ENCODE measurements at regions not wholly inside any gene's neighbourhood (a gene's known extent, or its start where the extent isn't known, plus 50 kb on each side); places are given as distances from the start of the nearest gene placed in this dataset.

DNA sequence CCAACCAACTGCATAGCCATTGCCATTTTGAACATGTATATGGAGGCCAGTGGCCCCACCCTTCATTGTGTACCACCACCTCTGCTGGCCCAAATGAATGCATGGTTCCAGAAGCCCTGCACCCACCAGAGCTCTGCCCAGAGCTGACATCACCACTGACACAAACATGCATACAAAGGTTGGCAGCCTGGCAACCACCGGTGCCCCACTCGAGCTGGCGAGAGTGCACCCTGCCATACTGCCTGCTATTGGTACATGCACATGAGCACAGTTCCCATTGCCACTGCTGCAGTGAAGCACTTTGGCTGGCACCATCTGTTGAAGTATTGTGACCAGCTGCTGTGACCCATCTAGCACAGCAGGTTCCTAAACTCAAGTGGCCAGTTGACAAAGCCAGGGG, 1564.9 kb downstream of the OLFM4 start:
- Histone ChIP-seq H3K9me3 (peaks cover 0 to 13% (median 0%) of the 10 kb centered on the region in 8 donors), H3K4me3 (no peak overlapping the region), H3K36me3 (no peaks in the 10 kb centered on the region), H3K27me3 (replicated peaks in 1 of 7) (no peaks in the 10 kb centered on the region), H3K27ac (no peak overlapping the region), H3K4me1 (no peaks in the 10 kb centered on the region)
- intact Hi-C loops (cut with DNase I; ENCODE audit: low total_unique reads) = no loop called here
- DNase-seq = no peak
- 91 to 100% (median 93%) methylated on average over 1 to 3 of the region's 3 CpGs; no CpG with 5 or more reads in 1 of the 5 donors for WGBS, 5 donors
- TF ChIP-seq POLR2AphosphoS5 (IDR thresholded peaks at IDR 0.05) = no peak
- TF ChIP-seq POLR2A (IDR thresholded peaks at IDR 0.05) = no peak
- TF ChIP-seq, protein P1, sequence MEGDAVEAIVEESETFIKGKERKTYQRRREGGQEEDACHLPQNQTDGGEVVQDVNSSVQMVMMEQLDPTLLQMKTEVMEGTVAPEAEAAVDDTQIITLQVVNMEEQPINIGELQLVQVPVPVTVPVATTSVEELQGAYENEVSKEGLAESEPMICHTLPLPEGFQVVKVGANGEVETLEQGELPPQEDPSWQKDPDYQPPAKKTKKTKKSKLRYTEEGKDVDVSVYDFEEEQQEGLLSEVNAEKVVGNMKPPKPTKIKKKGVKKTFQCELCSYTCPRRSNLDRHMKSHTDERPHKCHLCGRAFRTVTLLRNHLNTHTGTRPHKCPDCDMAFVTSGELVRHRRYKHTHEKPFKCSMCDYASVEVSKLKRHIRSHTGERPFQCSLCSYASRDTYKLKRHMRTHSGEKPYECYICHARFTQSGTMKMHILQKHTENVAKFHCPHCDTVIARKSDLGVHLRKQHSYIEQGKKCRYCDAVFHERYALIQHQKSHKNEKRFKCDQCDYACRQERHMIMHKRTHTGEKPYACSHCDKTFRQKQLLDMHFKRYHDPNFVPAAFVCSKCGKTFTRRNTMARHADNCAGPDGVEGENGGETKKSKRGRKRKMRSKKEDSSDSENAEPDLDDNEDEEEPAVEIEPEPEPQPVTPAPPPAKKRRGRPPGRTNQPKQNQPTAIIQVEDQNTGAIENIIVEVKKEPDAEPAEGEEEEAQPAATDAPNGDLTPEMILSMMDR (IDR thresholded peaks at IDR 0.05 in 8 of 11, conservative IDR thresholded peaks at IDR 0.05 in 3 of 11) = no peak

DNA sequence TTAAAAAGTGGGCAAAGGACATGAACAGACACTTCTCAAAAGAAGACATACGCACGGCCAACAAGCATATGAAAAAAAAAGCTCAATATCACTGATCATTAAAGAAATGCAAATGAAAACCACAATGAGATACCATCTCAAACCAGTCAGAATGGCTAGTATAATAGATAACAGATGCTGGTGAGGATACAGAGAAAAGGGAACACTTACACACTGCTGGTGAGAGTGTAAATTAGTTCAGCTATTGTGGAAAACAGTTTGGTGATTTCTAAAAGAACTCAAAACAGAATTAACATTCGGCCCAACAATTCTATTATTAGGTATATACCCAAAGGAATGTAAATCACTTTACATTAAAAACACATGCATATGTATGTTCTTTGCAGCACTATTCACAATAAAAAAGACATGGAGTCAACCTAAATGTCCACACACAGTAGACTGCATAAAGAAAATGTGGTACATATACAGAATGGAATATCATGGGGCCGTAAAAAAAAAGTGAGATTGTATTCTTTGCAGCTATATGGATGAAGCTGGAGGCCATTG, 1569.0 kb downstream of the OLFM4 start:
- no peak overlapping the region for H3K4me3 ChIP-seq
- no peak for DNase-seq
- TF ChIP-seq POLR2A (IDR thresholded peaks at IDR 0.05) (no peak), POLR2AphosphoS5 (IDR thresholded peaks at IDR 0.05) (no peak)
- TF ChIP-seq, protein P1 (IDR thresholded peaks at IDR 0.05 in 8 of 11, conservative IDR thresholded peaks at IDR 0.05 in 3 of 11) = no peak
- no peaks in the 10 kb centered on the region for H3K36me3 ChIP-seq
- intact Hi-C loops (cut with DNase I; ENCODE audit: low total_unique reads) = no loop called here
- H3K27me3 ChIP-seq (replicated peaks in 1 of 7) = no peaks in the 10 kb centered on the region
- WGBS, 5 donors = 80 to 93% (median 85%) methylated on average over 4 of the region's 4 CpGs
- H3K4me1 ChIP-seq = no peaks in the 10 kb centered on the region
- H3K27ac ChIP-seq = no peak overlapping the region
- H3K9me3 ChIP-seq = peaks cover 0 to 30% (median 11%) of the 10 kb centered on the region in 8 donors

DNA sequence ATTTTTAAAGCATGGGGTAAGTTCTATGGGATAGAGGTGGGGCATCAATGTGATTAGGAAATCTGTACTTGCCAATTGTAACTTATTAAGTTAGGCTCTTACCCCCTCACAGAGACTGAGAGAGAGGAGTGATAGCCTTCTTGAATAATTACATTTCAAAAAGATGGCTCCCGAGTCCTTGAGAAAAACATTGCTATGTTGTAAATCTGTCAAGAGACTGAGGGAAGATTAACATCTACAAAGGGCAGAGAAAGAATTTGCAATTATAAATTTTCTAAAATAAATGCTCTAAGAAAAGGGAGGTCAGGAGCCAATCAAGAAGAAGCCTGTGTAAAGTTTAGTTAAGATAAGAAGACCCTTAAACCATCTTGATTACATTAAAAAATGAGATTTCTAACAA, 1570.8 kb downstream of the OLFM4 start:
- Histone ChIP-seq H3K27me3 (replicated peaks in 1 of 7) (no peaks in the 10 kb centered on the region), H3K36me3 (no peaks in the 10 kb centered on the region), H3K9me3 (peaks cover 0 to 36% (median 18%) of the 10 kb centered on the region in 8 donors), H3K27ac (no peak overlapping the region), H3K4me3 (no peak overlapping the region), H3K4me1 (no peaks in the 10 kb centered on the region)
- DNase-seq = no peak
- intact Hi-C loops (cut with DNase I; ENCODE audit: low total_unique reads) = no loop called here
- WGBS, 5 donors = 16 to 30% (median 24%) methylated on average over 1 of the region's 1 CpG
- no peak for TF ChIP-seq POLR2AphosphoS5 (IDR thresholded peaks at IDR 0.05)
- TF ChIP-seq, protein P1 (IDR thresholded peaks at IDR 0.05 in 8 of 11, conservative IDR thresholded peaks at IDR 0.05 in 3 of 11) = no peak
- TF ChIP-seq POLR2A (IDR thresholded peaks at IDR 0.05) = no peak

DNA sequence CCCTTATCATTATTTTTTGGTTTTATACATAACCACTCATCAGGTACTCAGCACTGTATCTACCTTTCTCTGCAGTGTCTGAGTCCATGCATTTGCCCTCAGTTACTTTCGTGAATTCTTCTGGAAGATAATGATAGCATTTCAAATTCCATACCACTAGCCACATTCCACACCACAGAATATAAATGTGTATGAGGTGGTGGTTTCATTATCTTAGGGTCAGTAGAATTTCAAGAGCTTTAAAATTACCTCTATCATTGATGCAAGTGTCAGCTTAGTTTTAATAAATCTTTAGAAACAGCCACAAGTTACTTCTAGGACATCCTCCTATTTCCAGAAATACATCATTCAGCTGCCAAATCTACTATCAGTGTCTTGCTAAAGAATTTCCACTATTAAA, 1578.3 kb downstream of the OLFM4 start:
- no peak for TF ChIP-seq POLR2A (IDR thresholded peaks at IDR 0.05)
- TF ChIP-seq, protein P1 (IDR thresholded peaks at IDR 0.05 in 8 of 11, conservative IDR thresholded peaks at IDR 0.05 in 3 of 11) = no peak
- TF ChIP-seq POLR2AphosphoS5 (IDR thresholded peaks at IDR 0.05) = no peak
- intact Hi-C loops (cut with DNase I; ENCODE audit: low total_unique reads) = no loop called here

More for the DNA sequence above, 1578.3 kb downstream of the OLFM4 start:
- Histone ChIP-seq H3K27ac (no peak overlapping the region), H3K36me3 (no peaks in the 10 kb centered on the region), H3K9me3 (peaks cover 0 to 25% (median 12%) of the 10 kb centered on the region in 8 donors), H3K4me3 (no peak overlapping the region), H3K27me3 (replicated peaks in 1 of 7) (no peaks in the 10 kb centered on the region), H3K4me1 (no peaks in the 10 kb centered on the region)
- DNase-seq = no peak
- 69 to 88% (median 73%) methylated on average over 1 of the region's 1 CpG for WGBS, 5 donors

Data from spleen (tissue), 11 donors.